Astrocyte (in vitro differentiated cells and primary cell): ENCODE measurements at regions not wholly inside any gene's neighbourhood (a gene's known extent, or its start where the extent isn't known, plus 50 kb on each side); places are given as distances from the start of the nearest gene placed in this dataset.

Experiments used
- CTCF ChIP-seq: IDR thresholded peaks from 2 replicates; pipeline ENCODE4 v1.5.1; 2011; ENCODE audit warnings: low read depth, mild to moderate bottlenecking, inconsistent platforms, low read length, moderate library complexity; ENCODE audit not compliant: insufficient read depth
- EZH2 ChIP-seq: IDR thresholded peaks from 2 replicates; pipeline ENCODE4 v1.6.1; 2012; ENCODE audit warnings: mild to moderate bottlenecking, low read length, inconsistent platforms; ENCODE audit not compliant: insufficient read depth

- TF ChIP-seq EZH2 (no peak), CTCF (no peak)
These were observed 69.2 kb upstream of the MYO10 start for GRCh38 chr5:17005107-17005828.
